HK-2 (cell line): ENCODE measurements at regions not wholly inside any gene's neighbourhood (a gene's known extent, or its start where the extent isn't known, plus 50 kb on each side); places are given as distances from the start of the nearest gene placed in this dataset.
A peak's percentile ranks its signal among the peaks of the same experiment; 100 is the strongest.
"Not testable (repeated sequence)": the region's sequence is repeated elsewhere in the genome, so short reads cannot be mapped to it uniquely, and the experiment has no call there.

Source experiments
- DNase-seq: peaks from one replicate; pipeline ENCODE4 v3.0.0-alpha.2; 2018; ENCODE audit not compliant: unreplicated experiment

DNA sequence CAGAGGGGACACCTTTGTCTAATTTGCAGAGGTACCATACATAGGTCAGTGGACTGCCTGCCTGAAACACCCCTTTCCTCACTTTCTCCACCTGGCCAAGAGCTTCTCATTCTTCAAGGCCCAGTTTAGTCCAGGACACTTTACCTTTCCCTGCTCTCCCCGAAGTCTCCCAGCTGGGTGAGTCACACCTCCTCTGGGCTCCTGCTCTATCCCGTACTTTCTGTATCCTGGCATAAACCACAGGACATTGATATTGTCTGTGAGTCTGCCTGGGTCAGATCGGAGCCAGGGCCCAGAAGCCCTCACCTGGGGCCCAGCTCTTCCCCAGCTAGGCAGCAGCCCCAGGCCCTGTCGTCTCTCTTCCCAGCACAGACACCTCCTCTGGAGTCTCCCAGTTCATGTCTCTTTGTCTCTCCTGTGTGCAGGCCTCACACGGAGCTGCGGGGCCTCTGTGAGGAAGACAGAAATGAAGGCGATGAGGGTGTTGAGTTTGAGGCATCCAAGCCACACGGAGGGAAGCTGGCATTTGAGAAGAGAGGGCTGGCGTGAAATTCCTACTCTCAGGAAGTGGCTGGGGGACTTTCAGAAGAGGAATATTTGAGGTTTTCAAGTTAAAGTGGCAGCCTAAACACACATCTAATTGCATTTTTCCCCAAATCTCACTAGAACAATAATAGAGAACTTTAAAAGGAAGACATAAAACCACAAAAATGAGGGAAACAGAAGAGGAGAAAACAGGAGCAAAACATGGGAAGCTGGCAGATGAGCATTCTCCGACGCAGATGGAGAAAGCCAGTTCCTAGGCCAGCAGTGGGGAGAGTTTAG, 79.6 kb upstream of the LAPTM4A start:
- DNase-seq: peak; percentile 38

GRCh38 chr2:20130160-20130560, 78.7 kb upstream of the LAPTM4A start:
- DNase-seq: no peak

DNA sequence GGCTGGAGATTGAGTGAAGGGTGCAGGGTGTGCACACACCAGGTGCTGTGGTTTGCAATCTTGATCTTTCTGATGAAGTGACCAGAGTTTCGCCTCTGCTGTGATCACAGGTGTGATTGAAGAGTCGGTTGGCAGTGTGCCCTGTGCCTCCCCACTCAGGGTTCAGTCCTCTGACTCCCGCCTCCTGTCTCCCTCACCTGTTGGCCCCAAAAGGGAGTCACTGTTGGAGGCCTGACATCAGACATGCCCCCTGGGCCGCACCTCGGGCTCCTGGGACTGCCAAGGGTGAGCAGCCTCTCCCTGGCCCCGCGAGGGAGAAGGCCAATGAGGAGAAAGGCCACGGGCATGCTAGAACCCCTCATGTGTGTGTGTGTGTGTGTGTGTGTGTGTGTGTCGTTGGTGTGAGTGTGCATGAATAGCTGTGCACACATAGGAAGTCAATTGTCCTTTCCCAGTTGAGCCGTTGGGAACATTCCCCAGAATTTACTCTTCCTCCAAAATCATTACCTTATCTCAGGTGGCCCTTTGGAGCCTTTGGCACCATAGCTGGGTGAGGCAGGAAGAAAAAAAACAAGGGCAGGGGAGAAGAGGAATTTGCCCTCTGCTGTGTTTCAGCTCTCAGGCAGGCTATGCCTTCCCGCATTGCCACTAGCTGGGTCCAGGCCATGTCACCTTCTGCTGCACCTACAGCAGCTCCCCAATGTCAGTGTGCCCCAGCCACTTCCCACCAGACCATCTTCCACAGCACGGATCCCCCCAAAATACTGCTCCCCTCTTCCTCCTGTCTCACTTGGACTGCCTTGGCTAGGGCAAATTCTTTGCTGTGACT, 78.1 kb upstream of the LAPTM4A start:
- DNase-seq: no peak

DNA sequence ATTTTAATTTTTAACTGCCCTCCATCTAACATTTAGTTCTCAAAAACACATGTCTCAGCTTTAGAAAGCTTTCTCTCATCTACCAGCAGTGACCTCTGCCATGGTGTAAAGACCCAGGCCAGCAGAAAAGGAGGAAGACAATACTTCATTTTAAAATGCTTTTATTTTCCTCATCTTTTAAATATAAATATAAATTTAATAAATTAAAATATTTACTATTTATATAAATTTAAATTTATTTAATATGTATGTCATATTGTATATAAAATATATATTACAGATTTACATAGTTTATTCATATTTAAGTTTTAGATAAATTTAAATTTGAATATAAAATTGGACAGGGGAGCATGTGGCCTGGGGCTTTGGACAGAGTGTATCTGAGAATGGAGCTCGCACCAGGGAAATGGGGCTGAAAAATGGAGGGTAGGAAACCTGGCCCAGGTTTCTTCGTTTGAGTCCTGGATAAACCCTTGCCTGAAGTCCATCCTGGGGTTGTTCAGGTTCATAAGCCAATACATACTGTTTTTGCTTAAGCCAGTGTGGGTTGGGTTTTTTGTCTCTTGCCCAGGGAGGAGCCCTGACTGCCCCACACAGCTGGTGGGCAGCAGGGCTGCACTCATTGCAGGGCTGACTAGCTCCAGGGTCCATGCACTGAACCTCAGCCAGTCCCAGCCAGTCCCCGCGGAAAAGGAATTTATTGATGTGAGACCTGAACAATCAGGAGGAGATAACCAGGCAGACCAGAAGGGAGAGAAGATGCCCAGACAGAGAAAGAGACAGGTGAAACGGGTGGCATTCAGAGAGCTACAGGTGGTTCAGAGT, 77.3 kb upstream of the LAPTM4A start:
- DNase-seq: no peak

DNA sequence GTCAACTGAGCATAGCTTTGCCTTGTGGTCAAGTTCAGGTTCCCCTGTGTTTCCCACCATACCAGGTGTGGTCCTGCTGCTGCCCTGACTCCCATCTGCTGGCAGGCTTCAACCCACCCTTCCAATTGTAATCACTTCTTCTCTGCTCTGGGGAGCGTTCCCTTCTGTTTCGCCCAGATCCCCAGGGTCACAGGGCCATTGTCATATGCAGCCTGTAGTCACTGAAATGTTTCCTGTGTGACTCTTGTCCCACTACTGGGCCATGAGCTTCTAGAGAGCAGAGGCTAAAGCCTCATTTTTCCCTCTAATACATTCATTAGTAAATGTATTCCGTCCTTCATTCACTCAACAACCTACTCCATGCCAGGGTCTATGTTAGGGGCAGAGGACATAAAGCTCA, 75.0 kb upstream of the LAPTM4A start:
- no peak for DNase-seq

GRCh38 chr2:20126040-20126439, 74.6 kb upstream of the LAPTM4A start:
- no peak for DNase-seq

- DNase-seq: no peak
Observed at GRCh38 chr2:20125616-20126015, 74.2 kb upstream of the LAPTM4A start.

DNA sequence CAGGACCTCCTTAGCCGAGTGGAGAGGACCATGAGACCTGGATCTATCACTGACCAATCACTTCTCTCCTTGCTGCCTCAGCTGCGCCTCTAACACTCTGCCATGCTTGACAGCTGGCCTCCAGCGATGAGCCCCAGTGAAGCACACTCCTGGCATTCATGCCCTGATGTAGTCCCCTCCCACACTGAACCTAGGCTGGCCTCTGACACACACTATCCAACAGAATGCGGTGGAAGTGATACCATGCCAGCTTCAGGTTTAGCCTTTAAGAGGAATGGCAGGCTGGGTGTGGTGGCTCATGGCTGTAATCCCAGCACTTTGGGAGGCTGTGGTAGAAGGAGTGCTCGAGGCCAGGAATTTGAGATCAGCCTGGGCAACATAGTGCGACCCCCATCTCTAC, 73.7 kb upstream of the LAPTM4A start:
- DNase-seq: no peak

GRCh38 chr2:20123871-20124594, 72.6 kb upstream of the LAPTM4A start:
- no peak for DNase-seq

DNA sequence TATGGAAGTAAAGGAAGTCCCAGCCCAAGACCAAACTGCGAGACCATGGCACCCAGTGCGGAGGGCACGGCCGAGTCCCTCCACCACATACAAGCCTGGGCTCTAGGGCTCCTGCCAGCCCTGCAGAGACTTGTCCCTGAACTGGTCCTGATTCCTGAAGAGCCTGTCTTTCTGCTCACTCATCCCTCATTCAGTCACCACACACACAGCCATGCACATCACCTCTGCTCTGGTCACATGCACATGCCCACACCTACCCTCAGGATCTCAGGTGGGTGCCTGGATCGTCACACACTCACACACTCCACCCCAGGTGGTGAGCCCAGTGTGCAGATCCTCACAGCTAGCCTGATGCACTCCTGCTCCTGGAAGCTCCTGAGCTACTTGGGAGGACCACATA, 71.4 kb upstream of the LAPTM4A start:
- DNase-seq: no peak

- DNase-seq: no peak
Observed at GRCh38 chr2:20120569-20121416, 69.4 kb upstream of the LAPTM4A start.

- DNase-seq: no peak
Observed at GRCh38 chr2:20118051-20118450, 66.6 kb upstream of the LAPTM4A start.

GRCh38 chr2:20115902-20116301, 64.5 kb upstream of the LAPTM4A start:
- DNase-seq: no peak

DNA sequence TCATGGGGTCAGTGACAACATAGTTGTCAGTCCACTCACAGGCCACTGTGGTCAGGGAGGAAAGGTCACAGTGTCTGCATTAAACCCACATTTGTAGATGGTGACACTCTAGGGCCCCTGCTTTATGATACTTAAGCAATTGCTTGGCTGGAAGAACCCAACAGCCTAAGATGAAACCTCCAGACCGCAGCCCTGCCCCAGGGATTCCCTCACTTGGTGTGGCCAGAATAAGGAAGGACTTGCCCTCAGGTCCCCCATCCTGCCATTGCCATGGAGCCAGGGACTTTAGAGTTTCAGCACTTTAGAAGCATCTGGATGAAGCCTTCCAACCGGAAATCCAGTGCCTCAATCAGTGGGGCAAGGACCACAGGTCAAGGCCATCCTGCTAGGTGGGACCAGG, 63.9 kb upstream of the LAPTM4A start:
- no peak for DNase-seq

DNA sequence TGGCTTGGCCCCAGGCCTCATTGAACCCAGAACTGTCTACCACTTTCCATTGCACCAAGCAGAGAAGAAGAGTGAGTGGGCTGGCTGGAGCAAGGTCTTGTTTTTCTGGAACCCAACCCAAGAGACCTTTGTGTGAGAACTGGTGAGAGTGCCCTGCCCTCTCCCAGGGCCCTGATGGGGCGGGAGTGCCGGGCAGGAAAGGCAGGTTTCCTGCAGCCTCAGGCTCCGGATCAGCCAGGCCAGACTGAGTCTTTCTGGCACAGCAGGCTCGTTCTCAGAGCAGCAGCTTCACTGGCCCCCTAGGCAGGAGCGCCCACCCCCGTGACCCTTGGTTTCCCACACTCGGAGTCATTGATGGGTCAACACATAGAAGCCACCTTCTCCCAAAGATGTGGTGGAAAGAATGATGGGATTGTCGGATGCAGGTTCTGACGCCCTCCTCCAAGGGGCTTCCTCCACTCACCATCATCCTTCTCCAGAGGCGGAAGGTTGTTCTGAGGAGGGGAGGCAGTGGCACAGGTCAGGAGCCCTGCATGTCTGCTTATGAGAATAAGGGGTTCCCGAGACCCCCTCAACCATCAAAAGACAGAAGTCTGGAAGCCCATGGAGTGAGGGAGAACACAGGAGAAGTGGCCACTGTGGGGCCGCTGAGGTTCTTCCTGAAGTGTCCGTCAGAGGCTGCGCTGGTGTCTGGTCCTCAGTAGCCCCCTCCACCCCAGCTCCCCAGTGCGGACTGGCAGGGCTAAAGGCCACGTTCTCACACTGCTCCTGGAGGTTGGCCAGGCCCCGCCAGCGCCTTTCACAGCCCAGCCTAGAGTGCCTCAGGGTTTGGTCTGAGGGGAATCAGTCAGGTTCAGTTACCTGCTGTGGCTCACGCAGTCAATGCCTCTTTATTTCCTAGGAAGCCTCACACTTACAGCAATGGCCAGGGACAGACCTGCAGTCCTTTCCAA, 62.8 kb upstream of the LAPTM4A start:
- no peak for DNase-seq

- no peak for DNase-seq
Observed at GRCh38 chr2:20113004-20113796, 61.8 kb upstream of the LAPTM4A start.

GRCh38 chr2:20112361-20112760, 60.9 kb upstream of the LAPTM4A start:
- DNase-seq: not testable (repeated sequence)

DNA sequence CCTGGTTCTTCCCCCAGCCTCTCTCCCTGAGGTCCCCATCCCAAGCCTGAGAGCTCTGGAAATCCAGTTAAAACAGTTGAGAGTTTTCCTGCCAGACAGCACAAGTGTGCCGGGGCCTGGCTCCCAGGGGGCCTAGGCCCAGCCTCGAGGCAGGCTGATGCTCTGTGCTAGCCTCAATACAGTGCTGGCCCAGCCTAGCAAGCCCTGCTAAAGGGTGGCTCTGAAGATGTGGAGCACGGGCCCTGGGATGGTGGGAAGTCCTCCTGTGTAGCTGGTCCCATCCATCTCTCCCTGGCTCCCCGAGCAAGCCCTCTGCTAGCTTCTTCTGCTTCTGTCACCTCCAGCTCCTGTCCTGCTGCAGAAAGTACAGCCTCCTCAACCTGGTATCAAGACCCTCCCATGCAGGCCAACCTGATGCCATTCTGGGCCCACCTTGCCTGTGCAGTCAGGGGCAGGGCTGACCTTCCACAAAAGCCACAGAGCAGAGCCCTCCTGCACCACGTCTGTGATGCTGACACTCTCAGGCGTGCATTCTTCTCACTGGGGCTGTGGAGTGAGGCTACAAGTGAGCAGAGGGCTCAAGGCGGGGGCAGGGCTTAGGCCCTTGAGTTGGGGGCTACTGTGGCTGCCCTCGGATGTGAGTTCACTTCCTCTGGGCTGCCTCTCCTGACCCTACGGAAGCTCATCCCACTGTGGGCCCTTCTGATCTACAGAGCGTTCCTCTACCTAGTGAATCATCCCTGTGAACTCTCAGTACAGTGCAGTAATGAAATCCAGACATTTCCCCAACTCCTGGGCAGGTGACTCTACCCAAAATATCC, 60.1 kb upstream of the LAPTM4A start:
- DNase-seq: no peak
